ENCODE measurements at regions not wholly inside any gene's neighbourhood (a gene's known extent, or its start where the extent isn't known, plus 50 kb on each side); places are given as distances from the start of the nearest gene placed in this dataset.

DNA sequence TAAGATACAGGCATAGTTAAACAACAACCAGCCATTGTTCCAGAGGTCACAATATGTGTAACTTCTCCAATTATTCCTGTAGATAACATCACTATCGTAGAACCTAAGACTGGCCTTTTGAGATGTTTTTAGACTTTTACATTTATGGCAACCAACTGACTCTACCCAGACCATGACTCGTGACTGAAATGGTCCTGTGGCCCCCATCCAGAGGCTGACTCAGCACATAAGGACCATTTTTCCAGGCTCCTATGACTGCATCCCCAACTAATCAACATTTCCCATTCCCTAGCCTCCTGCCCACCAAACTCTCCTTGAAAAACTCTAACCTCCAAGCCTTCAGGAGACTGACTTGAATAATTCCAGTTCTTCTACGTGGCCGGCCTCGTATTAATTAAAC lies 52.6 kb upstream of the NID2 start:
- TF ChIP-seq, protein P1, sequence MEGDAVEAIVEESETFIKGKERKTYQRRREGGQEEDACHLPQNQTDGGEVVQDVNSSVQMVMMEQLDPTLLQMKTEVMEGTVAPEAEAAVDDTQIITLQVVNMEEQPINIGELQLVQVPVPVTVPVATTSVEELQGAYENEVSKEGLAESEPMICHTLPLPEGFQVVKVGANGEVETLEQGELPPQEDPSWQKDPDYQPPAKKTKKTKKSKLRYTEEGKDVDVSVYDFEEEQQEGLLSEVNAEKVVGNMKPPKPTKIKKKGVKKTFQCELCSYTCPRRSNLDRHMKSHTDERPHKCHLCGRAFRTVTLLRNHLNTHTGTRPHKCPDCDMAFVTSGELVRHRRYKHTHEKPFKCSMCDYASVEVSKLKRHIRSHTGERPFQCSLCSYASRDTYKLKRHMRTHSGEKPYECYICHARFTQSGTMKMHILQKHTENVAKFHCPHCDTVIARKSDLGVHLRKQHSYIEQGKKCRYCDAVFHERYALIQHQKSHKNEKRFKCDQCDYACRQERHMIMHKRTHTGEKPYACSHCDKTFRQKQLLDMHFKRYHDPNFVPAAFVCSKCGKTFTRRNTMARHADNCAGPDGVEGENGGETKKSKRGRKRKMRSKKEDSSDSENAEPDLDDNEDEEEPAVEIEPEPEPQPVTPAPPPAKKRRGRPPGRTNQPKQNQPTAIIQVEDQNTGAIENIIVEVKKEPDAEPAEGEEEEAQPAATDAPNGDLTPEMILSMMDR (IDR thresholded peaks at IDR 0.05; ENCODE audit: low read depth, low read length), result no peak
- DNase-seq (ENCODE audit: extremely low read depth, low read depth), result no peak

DNA sequence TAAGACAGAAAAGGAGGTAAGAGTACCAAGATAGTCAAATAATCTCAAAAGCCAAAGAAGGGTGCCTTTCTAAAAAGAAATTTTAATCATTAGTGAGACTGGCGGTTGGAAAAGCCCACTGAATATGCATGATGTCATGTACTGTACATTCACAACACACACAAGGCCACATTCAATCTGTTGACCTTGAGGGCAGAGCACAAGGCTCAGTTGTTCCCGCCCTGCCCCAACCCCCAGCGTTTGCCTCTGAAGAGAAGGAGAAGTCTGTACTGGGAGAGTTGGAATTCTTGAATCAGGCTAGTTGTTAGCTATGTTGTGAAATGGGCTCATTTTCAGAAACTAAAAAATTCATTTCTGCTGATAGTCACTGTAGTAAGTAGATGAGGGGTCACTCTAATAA lies 50.2 kb upstream of the NID2 start:
- no peak for DNase-seq (ENCODE audit: extremely low read depth, low read depth)

More for the DNA sequence above, 50.2 kb upstream of the NID2 start:
- TF ChIP-seq, protein P1 (IDR thresholded peaks at IDR 0.05; ENCODE audit: low read depth, low read length), result no peak

All from AG09319 (cell line).